Mucosa of stomach (tissue), 1 donor: ENCODE measurements at regions not wholly inside any gene's neighbourhood (a gene's known extent, or its start where the extent isn't known, plus 50 kb on each side); places are given as distances from the start of the nearest gene placed in this dataset.
"Not testable (repeated sequence)": the region's sequence is repeated elsewhere in the genome, so short reads cannot be mapped to it uniquely, and the experiment has no call there.

Experiments used
- H3K27me3 ChIP-seq: one replicate; pipeline ENCODE4 v1.7.0; 2013; ENCODE audit warnings: mild to moderate bottlenecking, low read length; ENCODE audit not compliant: control insufficient read depth, insufficient read depth
- H3K36me3 ChIP-seq: one replicate; pipeline ENCODE4 v1.7.0; 2013; ENCODE audit warnings: low read length; ENCODE audit not compliant: control insufficient read depth, insufficient read depth
- H3K4me1 ChIP-seq: one replicate; pipeline ENCODE4 v1.7.0; 2013; ENCODE audit warnings: mild to moderate bottlenecking, low read length; ENCODE audit not compliant: control insufficient read depth, insufficient read depth
- H3K4me3 ChIP-seq: one replicate; pipeline ENCODE4 v1.7.0; 2013; ENCODE audit warnings: low read length
- H3K9ac ChIP-seq: one replicate; pipeline ENCODE4 v1.7.0; 2013; ENCODE audit warnings: mild to moderate bottlenecking, low read length, moderate library complexity
- H3K9me3 ChIP-seq: one replicate; pipeline ENCODE4 v1.7.0; 2013; ENCODE audit warnings: mild to moderate bottlenecking, low read length, moderate library complexity; ENCODE audit not compliant: control insufficient read depth
- donor health status: Pancreatic carcinoma.

GRCh38 chr18:56279816-56280215 lies 358.6 kb downstream of the TXNL1 start:
- not testable (repeated sequence) for H3K27me3 ChIP-seq, H3K4me1 ChIP-seq, H3K36me3 ChIP-seq, H3K4me3 ChIP-seq, H3K9ac ChIP-seq, H3K9me3 ChIP-seq

GRCh38 chr18:56278421-56279003 lies 359.9 kb downstream of the TXNL1 start:
- no peaks in the 10 kb centered on the region for H3K27me3 ChIP-seq
- H3K9me3 ChIP-seq = no peaks in the 10 kb centered on the region
- no peaks in the 10 kb centered on the region for H3K36me3 ChIP-seq
- no peak overlapping the region for H3K9ac ChIP-seq
- no peak overlapping the region for H3K4me3 ChIP-seq
- H3K4me1 ChIP-seq = no peaks in the 10 kb centered on the region

- H3K9ac ChIP-seq = no peak overlapping the region
- H3K27me3 ChIP-seq = no peaks in the 10 kb centered on the region
- H3K4me3 ChIP-seq = no peak overlapping the region
- H3K36me3 ChIP-seq = no peaks in the 10 kb centered on the region
- H3K9me3 ChIP-seq = no peaks in the 10 kb centered on the region
- H3K4me1 ChIP-seq = no peaks in the 10 kb centered on the region
These were observed 361.9 kb downstream of the TXNL1 start for GRCh38 chr18:56276466-56276865.

- no peak overlapping the region for H3K9ac ChIP-seq
- no peaks in the 10 kb centered on the region for H3K4me1 ChIP-seq
These were observed 364.7 kb downstream of the TXNL1 start for GRCh38 chr18:56273541-56274219.

GRCh38 chr18:56270671-56271250 lies 367.6 kb downstream of the TXNL1 start:
- H3K36me3 ChIP-seq = no peaks in the 10 kb centered on the region
- no peaks in the 10 kb centered on the region for H3K9me3 ChIP-seq
- no peaks in the 10 kb centered on the region for H3K27me3 ChIP-seq
- H3K4me3 ChIP-seq = no peak overlapping the region
- H3K9ac ChIP-seq = no peak overlapping the region
- no peaks in the 10 kb centered on the region for H3K4me1 ChIP-seq

More at GRCh38 chr18:56273541-56274219, 364.7 kb downstream of the TXNL1 start:
- no peaks in the 10 kb centered on the region for H3K27me3 ChIP-seq
- H3K36me3 ChIP-seq = no peaks in the 10 kb centered on the region
- H3K4me3 ChIP-seq = no peak overlapping the region
- no peaks in the 10 kb centered on the region for H3K9me3 ChIP-seq

- Histone ChIP-seq H3K4me3 (no peak overlapping the region), H3K27me3 (no peaks in the 10 kb centered on the region), H3K9ac (no peak overlapping the region), H3K36me3 (no peaks in the 10 kb centered on the region), H3K9me3 (no peaks in the 10 kb centered on the region), H3K4me1 (no peaks in the 10 kb centered on the region)
These were observed 368.4 kb downstream of the TXNL1 start for GRCh38 chr18:56269958-56270357.

- Histone ChIP-seq H3K4me1 (no peaks in the 10 kb centered on the region), H3K9me3 (no peaks in the 10 kb centered on the region), H3K9ac (no peak overlapping the region), H3K27me3 (no peaks in the 10 kb centered on the region), H3K4me3 (no peak overlapping the region), H3K36me3 (no peaks in the 10 kb centered on the region)
These were observed 369.4 kb downstream of the TXNL1 start for GRCh38 chr18:56268952-56269351.

GRCh38 chr18:56267334-56267733 lies 371.1 kb downstream of the TXNL1 start:
- no peaks in the 10 kb centered on the region for H3K36me3 ChIP-seq
- no peaks in the 10 kb centered on the region for H3K4me1 ChIP-seq
- H3K9me3 ChIP-seq = no peaks in the 10 kb centered on the region
- no peak overlapping the region for H3K4me3 ChIP-seq
- no peak overlapping the region for H3K9ac ChIP-seq
- H3K27me3 ChIP-seq = no peaks in the 10 kb centered on the region

- no peaks in the 10 kb centered on the region for H3K27me3 ChIP-seq
- H3K9ac ChIP-seq = no peak overlapping the region
- no peaks in the 10 kb centered on the region for H3K9me3 ChIP-seq
- no peaks in the 10 kb centered on the region for H3K4me1 ChIP-seq
- H3K4me3 ChIP-seq = no peak overlapping the region
- H3K36me3 ChIP-seq = no peaks in the 10 kb centered on the region
These were observed 380.2 kb downstream of the TXNL1 start for GRCh38 chr18:56258178-56258577.

GRCh38 chr18:56257205-56257604 lies 381.2 kb downstream of the TXNL1 start:
- no peak overlapping the region for H3K9ac ChIP-seq

GRCh38 chr18:56256659-56257058 lies 381.7 kb downstream of the TXNL1 start:
- Histone ChIP-seq H3K27me3 (no peaks in the 10 kb centered on the region), H3K9me3 (no peaks in the 10 kb centered on the region), H3K4me1 (no peaks in the 10 kb centered on the region), H3K4me3 (no peak overlapping the region), H3K36me3 (no peaks in the 10 kb centered on the region), H3K9ac (no peak overlapping the region)

More at GRCh38 chr18:56257205-56257604, 381.2 kb downstream of the TXNL1 start:
- H3K4me3 ChIP-seq = no peak overlapping the region
- no peaks in the 10 kb centered on the region for H3K9me3 ChIP-seq
- H3K4me1 ChIP-seq = no peaks in the 10 kb centered on the region
- H3K36me3 ChIP-seq = no peaks in the 10 kb centered on the region
- H3K27me3 ChIP-seq = no peaks in the 10 kb centered on the region

- Histone ChIP-seq H3K4me3 (no peak overlapping the region), H3K27me3 (no peaks in the 10 kb centered on the region), H3K4me1 (no peaks in the 10 kb centered on the region), H3K9me3 (no peaks in the 10 kb centered on the region), H3K9ac (no peak overlapping the region), H3K36me3 (no peaks in the 10 kb centered on the region)
These were observed 383.0 kb downstream of the TXNL1 start for GRCh38 chr18:56255381-56255780.
